ENCODE measurements at regions not wholly inside any gene's neighbourhood (a gene's known extent, or its start where the extent isn't known, plus 50 kb on each side); places are given as distances from the start of the nearest gene placed in this dataset.
A peak's percentile ranks its signal among the peaks of the same experiment; 100 is the strongest.

GRCh38 chr3:163482695-163483094 is 1595.6 kb downstream of the SI start:
- no peak for DNase-seq (ENCODE audit: low read depth)
- no peak for TF ChIP-seq CTCF (conservative IDR thresholded peaks at IDR 0.05; ENCODE audit: low read depth, low read length)
- no peak overlapping the region for H3K4me3 ChIP-seq (ENCODE audit: low read depth, low read length)

- H3K4me3 ChIP-seq (ENCODE audit: low read depth, low read length) = no peak overlapping the region
- TF ChIP-seq CTCF (conservative IDR thresholded peaks at IDR 0.05; ENCODE audit: low read depth, low read length) = no peak
- DNase-seq (ENCODE audit: low read depth) = no peak
Measured at GRCh38 chr3:163481738-163482137, 1596.6 kb downstream of the SI start.

- peak; percentile 10 for DNase-seq (ENCODE audit: low read depth)
- TF ChIP-seq CTCF (conservative IDR thresholded peaks at IDR 0.05; ENCODE audit: low read depth, low read length) = no peak
Measured at GRCh38 chr3:163476179-163476578, 1602.1 kb downstream of the SI start.

GRCh38 chr3:163474766-163475165 is 1603.5 kb downstream of the SI start:
- DNase-seq (ENCODE audit: low read depth) = no peak
- no peak for TF ChIP-seq CTCF (conservative IDR thresholded peaks at IDR 0.05; ENCODE audit: low read depth, low read length)
- H3K4me3 ChIP-seq (ENCODE audit: low read depth, low read length) = no peak overlapping the region

More at GRCh38 chr3:163476179-163476578, 1602.1 kb downstream of the SI start:
- no peak overlapping the region for H3K4me3 ChIP-seq (ENCODE audit: low read depth, low read length)

GRCh38 chr3:163468531-163469335 is 1609.6 kb downstream of the SI start:
- TF ChIP-seq CTCF (conservative IDR thresholded peaks at IDR 0.05; ENCODE audit: low read depth, low read length) = no peak
- DNase-seq (ENCODE audit: low read depth) = no peak
- H3K4me3 ChIP-seq (ENCODE audit: low read depth, low read length) = no peak overlapping the region

GRCh38 chr3:163462446-163462845 is 1615.8 kb downstream of the SI start:
- TF ChIP-seq CTCF (conservative IDR thresholded peaks at IDR 0.05; ENCODE audit: low read depth, low read length) = no peak
- no peak for DNase-seq (ENCODE audit: low read depth)
- H3K4me3 ChIP-seq (ENCODE audit: low read depth, low read length) = no peak overlapping the region

- H3K4me3 ChIP-seq (ENCODE audit: low read depth, low read length) = no peak overlapping the region
- DNase-seq (ENCODE audit: low read depth) = no peak
- TF ChIP-seq CTCF (conservative IDR thresholded peaks at IDR 0.05; ENCODE audit: low read depth, low read length) = no peak
Measured at GRCh38 chr3:163450698-163451097, 1627.6 kb downstream of the SI start.
